ENCODE measurements at regions not wholly inside any gene's neighbourhood (a gene's known extent, or its start where the extent isn't known, plus 50 kb on each side); places are given as distances from the start of the nearest gene placed in this dataset.

- no peak for DNase-seq
Observed at GRCh38 chr14:51479584-51480325, 172.0 kb upstream of the FRMD6 start.

GRCh38 chr14:51481643-51482042 is 170.1 kb upstream of the FRMD6 start:
- DNase-seq, result no peak

- DNase-seq, result no peak
Observed at GRCh38 chr14:51482102-51482501, 169.6 kb upstream of the FRMD6 start.

GRCh38 chr14:51484485-51484884 is 167.2 kb upstream of the FRMD6 start:
- DNase-seq, result no peak

GRCh38 chr14:51485733-51486132 is 166.0 kb upstream of the FRMD6 start:
- no peak for DNase-seq

GRCh38 chr14:51487848-51488247 is 163.9 kb upstream of the FRMD6 start:
- no peak for DNase-seq

- DNase-seq, result no peak
Observed at GRCh38 chr14:51488569-51489220, 163.0 kb upstream of the FRMD6 start.

GRCh38 chr14:51490205-51490604 is 161.5 kb upstream of the FRMD6 start:
- DNase-seq, result no peak

- DNase-seq, result no peak
Observed at GRCh38 chr14:51491036-51491545, 160.6 kb upstream of the FRMD6 start.

GRCh38 chr14:51491776-51492175 is 159.9 kb upstream of the FRMD6 start:
- DNase-seq, result no peak

- no peak for DNase-seq
Observed at GRCh38 chr14:51495319-51495718, 156.4 kb upstream of the FRMD6 start.

- DNase-seq, result no peak
Observed at GRCh38 chr14:51498411-51499227, 153.1 kb upstream of the FRMD6 start.

GRCh38 chr14:51500776-51501175 is 150.9 kb upstream of the FRMD6 start:
- no peak for DNase-seq

GRCh38 chr14:51501746-51502145 is 150.0 kb upstream of the FRMD6 start:
- no peak for DNase-seq

GRCh38 chr14:51504669-51505068 is 147.0 kb upstream of the FRMD6 start:
- DNase-seq, result no peak

GRCh38 chr14:51507511-51507905 is 144.2 kb upstream of the FRMD6 start:
- no peak for DNase-seq

- DNase-seq, result no peak
Observed at GRCh38 chr14:51507906-51508511, 143.7 kb upstream of the FRMD6 start.

- DNase-seq, result no peak
Observed at GRCh38 chr14:51511265-51511664, 140.4 kb upstream of the FRMD6 start.

- no peak for DNase-seq
Observed at GRCh38 chr14:51512316-51512715, 139.4 kb upstream of the FRMD6 start.

GRCh38 chr14:51513281-51513680 is 138.4 kb upstream of the FRMD6 start:
- no peak for DNase-seq

- no peak for DNase-seq
Observed at GRCh38 chr14:51513933-51514332, 137.8 kb upstream of the FRMD6 start.

- DNase-seq, result no peak
Observed at GRCh38 chr14:51515611-51516010, 136.1 kb upstream of the FRMD6 start.

GRCh38 chr14:51516706-51517395 is 134.9 kb upstream of the FRMD6 start:
- no peak for DNase-seq
